WTC11 (cell line): ENCODE measurements at regions not wholly inside any gene's neighbourhood (a gene's known extent, or its start where the extent isn't known, plus 50 kb on each side); places are given as distances from the start of the nearest gene placed in this dataset.

ENCODE experiments used
- ATAC-seq: fragments of 200-7000 bp; cut with Tn5 transposase; 2 replicates; pipeline ENCODE4 v1.10.0; 2021; ENCODE audit warnings: mild to moderate bottlenecking, moderate library complexity
- CTCF ChIA-PET: fragments of 300-600 bp; sonication (Branson Sonifier 250); formaldehyde crosslinking; loops from one replicate; lab custom pipeline; 2021; ENCODE audit warnings: antibody characterized with exemption; lab: Charles Lee
- POLR2A ChIA-PET: fragments of 350-600 bp; sonication (Branson Sonifier 250); formaldehyde crosslinking; loops from one replicate; lab custom pipeline; 2021; ENCODE audit warnings: antibody characterized with exemption; lab: Charles Lee
- DNase-seq: peaks from one replicate; pipeline ENCODE4 v3.0.0; 2021; ENCODE audit warnings: low spot score
- H3K27ac Mint-ChIP-seq: 2 replicates; pipeline ENCODE4 v1.8.0; 2021; ENCODE audit warnings: mixed read lengths
- H3K27me3 Mint-ChIP-seq: 2 replicates; pipeline ENCODE4 v1.8.0; 2021; ENCODE audit warnings: low read depth, mild to moderate bottlenecking, moderate library complexity, mixed read lengths
- H3K36me3 Mint-ChIP-seq: 2 replicates; pipeline ENCODE4 v1.8.0; 2021; ENCODE audit warnings: mixed read lengths
- H3K4me1 Mint-ChIP-seq: 2 replicates; pipeline ENCODE4 v1.8.0; 2022; ENCODE audit warnings: mixed read lengths
- H3K4me3 Mint-ChIP-seq: 2 replicates; pipeline ENCODE4 v1.8.0; 2021; ENCODE audit warnings: mild to moderate bottlenecking, moderate library complexity, mixed read lengths
- H3K9me3 Mint-ChIP-seq: 2 replicates; pipeline ENCODE4 v1.8.0; 2021; ENCODE audit warnings: mixed read lengths
- ARID4B ChIP-seq: sonication (generic); formaldehyde crosslinking; IDR thresholded peaks from 2 replicates; pipeline ENCODE4 v1.8.0; 2023; ENCODE audit warnings: missing genetic modification reagents, mild to moderate bottlenecking, borderline replicate concordance
- CREB1 ChIP-seq: sonication (generic); formaldehyde crosslinking; IDR thresholded peaks from 2 replicates; pipeline ENCODE4 v1.8.0; 2023; ENCODE audit warnings: mild to moderate bottlenecking, missing genetic modification reagents
- E2F1 ChIP-seq: sonication (generic); formaldehyde crosslinking; IDR thresholded peaks from 2 replicates; pipeline ENCODE4 v1.8.0; 2022; ENCODE audit warnings: mild to moderate bottlenecking, missing genetic modification reagents
- E2F5 ChIP-seq: sonication (generic); formaldehyde crosslinking; IDR thresholded peaks from 2 replicates; pipeline ENCODE4 v1.8.1; 2022; ENCODE audit warnings: mild to moderate bottlenecking, moderate library complexity, missing genetic modification reagents
- GRHL2 ChIP-seq: fragments of 250-450 bp; sonication (Bioruptor Pico); IDR thresholded peaks from 2 replicates; pipeline ENCODE4 v1.8.0; 2022; ENCODE audit warnings: mild to moderate bottlenecking, moderate library complexity; ENCODE audit not compliant: insufficient replicate concordance, severe bottlenecking
- IRF1 ChIP-seq: sonication (generic); formaldehyde crosslinking; IDR thresholded peaks from 2 replicates; pipeline ENCODE4 v1.8.0; 2023; ENCODE audit warnings: missing genetic modification reagents
- RELA ChIP-seq: sonication (generic); formaldehyde crosslinking; IDR thresholded peaks from 2 replicates; pipeline ENCODE4 v1.8.1; 2022; ENCODE audit warnings: missing genetic modification reagents, mild to moderate bottlenecking, borderline replicate concordance
- ZNF232 ChIP-seq: sonication (generic); formaldehyde crosslinking; IDR thresholded peaks from 2 replicates; pipeline ENCODE4 v1.8.0; 2022; ENCODE audit warnings: mild to moderate bottlenecking, missing genetic modification reagents
- ZNF396 ChIP-seq: fragments of 250-450 bp; sonication (Bioruptor Pico); IDR thresholded peaks from 2 replicates; pipeline ENCODE4 v1.8.0; 2021; ENCODE audit warnings: mild to moderate bottlenecking, moderate library complexity, borderline replicate concordance
- ZNF416 ChIP-seq: fragments of 250-450 bp; sonication (Bioruptor Pico); IDR thresholded peaks from 2 replicates; pipeline ENCODE4 v1.9.0; 2021; ENCODE audit warnings: mild to moderate bottlenecking, inconsistent platforms
- ZNF423 ChIP-seq: fragments of 250-450 bp; sonication (Bioruptor Pico); IDR thresholded peaks from 2 replicates; pipeline ENCODE4 v2.1.2; 2022; ENCODE audit warnings: mild to moderate bottlenecking, moderate library complexity

GRCh38 chr2:142594935-142595334, 282.5 kb upstream of the KYNU start:
- Mint-ChIP-seq H3K4me3 (no peak overlapping the region), H3K27ac (no peak overlapping the region), H3K27me3 (no peaks in the 10 kb centered on the region), H3K4me1 (no peaks in the 10 kb centered on the region), H3K9me3 (no peaks in the 10 kb centered on the region), H3K36me3 (no peaks in the 10 kb centered on the region)
- ChIA-PET CTCF (no interaction called here), POLR2A (no interaction called here)
- TF ChIP-seq ARID4B (CRISPR knock-in tag) (no peak), E2F5 (CRISPR knock-in tag) (no peak), ZNF423 (CRISPR knock-in tag) (no peak), IRF1 (no peak)
- DNase-seq (no peak), ATAC-seq (no peak)

GRCh38 chr2:142592171-142592570, 285.3 kb upstream of the KYNU start:
- CTCF ChIA-PET: no interaction called here
- POLR2A ChIA-PET: no interaction called here
- ATAC-seq (no peak), DNase-seq (no peak)
- Mint-ChIP-seq H3K4me1 (no peaks in the 10 kb centered on the region), H3K27ac (no peak overlapping the region), H3K4me3 (no peak overlapping the region), H3K36me3 (no peaks in the 10 kb centered on the region), H3K9me3 (no peaks in the 10 kb centered on the region), H3K27me3 (no peaks in the 10 kb centered on the region)
- TF ChIP-seq ARID4B (CRISPR knock-in tag) (no peak), E2F1 (CRISPR knock-in tag) (no peak), ZNF232 (no peak), ZNF416 (CRISPR knock-in tag) (no peak), RELA (no peak), GRHL2 (CRISPR knock-in tag) (no peak), ZNF396 (CRISPR knock-in tag) (no peak), CREB1 (CRISPR knock-in tag) (no peak)
